NCI-H1694 (cell line): ENCODE measurements at regions not wholly inside any gene's neighbourhood (a gene's known extent, or its start where the extent isn't known, plus 50 kb on each side); places are given as distances from the start of the nearest gene placed in this dataset.

Experiments used
- DNase-seq: peaks from one replicate; lab custom pipeline; 2025; lab: John Stamatoyannopoulos, UW

DNA sequence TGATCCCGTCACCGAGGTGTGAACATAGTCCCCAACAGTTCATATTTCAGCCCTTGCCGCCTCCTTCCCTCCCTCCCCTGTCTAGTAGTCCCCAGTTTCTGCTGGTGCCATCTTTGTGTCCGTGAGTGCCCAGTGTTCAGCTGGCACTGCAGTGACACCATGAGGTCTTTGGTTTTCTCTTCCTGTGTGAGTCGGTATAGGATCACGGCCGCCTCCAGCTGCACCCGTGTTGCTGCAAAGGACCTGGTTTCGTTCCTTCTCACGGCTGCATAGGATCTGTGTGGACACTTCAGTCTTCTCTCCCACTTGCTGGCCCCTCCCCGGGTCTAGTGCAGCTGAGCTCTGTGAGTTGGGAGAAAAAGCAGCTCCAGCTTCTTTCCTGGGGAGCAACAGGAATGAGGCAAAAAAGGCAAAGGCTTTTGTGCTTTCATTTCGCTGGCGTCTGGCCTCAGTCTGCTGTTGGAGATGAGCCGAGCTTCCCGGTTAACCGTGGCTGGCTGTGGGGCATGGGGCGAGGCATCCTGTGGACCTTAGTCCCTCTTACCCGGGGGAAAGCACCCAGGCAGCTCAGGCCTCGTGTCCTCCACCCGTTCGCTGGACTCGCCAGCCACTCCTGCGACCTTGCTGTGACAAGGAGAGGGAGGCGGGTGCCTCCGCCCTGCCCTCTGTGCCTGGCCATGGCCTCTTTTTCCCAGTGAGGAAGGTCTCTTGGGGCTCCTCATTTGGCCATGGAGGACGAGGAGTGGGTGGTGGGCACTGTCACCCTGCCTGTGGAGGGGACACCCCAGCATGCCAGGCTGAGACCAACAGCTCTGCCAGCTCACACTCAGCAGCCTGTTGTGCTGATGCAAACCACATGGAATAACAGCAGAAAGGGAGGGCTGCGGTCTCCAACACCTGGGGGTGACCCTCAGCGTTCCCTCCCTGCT, 196.5 kb downstream of the TEX29 start:
- DNase-seq = no peak

DNA sequence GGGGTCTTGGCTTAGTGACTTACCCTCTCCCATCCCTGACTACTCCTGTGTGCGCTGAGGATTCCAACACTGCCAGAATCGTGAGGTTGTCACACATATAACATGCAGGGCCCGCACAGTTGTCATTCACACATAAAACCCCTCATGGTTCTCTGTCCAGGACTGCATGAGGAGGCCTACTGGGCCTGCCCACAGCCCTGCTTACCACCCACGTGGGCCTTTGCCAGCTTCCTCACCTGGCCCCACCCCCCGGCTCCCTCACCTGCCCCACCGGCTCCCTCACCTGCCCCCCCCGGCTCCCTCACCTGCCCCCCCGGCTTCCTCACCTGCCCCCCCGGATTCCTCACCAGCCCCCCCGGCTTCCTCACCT, 197.2 kb downstream of the TEX29 start:
- DNase-seq = no peak

- DNase-seq = no peak
These were observed 197.8 kb downstream of the TEX29 start for GRCh38 chr13:111518161-111518792.

DNA sequence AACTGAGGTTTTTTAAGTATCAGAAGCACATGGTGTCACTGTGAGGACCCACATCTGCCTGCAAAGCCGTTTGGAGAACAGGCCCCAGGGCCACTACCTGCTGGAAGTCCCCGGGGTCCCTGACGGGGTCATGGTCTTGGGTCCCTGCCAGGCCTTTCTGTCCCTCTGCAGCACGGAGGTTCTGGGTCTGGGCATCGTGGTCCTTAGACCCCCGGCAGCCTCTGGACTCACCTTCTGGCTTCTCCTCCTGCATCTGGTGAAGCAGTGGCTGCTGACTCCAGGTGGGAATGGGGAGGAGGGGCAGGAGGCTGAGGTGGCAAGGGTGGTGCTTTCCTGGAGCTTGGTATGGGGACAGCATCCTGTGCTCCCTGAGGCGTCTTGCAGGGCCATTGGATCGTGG, 198.6 kb downstream of the TEX29 start:
- DNase-seq = no peak

DNA sequence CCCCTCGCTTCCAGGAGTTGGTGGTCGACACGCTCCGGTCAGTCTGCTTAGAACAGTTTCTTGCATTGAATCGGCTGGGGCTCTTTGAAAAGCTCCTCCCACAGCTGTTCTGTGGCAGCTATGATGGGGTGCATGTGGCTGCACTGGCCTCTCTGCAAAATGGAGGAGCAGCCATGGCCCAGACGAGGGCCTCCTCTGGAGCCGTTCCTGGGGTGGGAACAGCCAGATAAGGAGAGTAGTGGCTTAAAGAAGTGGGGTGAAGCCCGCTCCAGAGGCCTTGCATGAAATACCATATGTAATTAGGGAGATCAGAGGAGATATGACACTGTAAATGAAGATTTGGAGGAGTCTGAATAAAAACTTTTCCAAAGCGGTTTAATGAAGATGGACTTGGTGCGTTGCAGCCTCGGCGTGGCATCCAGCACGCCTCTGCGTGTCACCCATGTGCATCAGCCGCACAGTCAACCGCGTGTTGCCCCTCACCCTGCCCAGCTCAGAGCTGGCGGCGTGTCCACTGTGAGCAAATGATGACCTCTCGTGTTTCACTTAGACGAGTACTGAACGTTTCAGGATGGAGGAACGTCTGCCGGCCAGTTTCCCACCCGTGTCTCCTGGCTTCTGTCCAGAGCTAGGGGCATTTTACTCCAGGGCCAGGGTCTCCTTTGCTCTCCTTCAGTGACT, 199.2 kb downstream of the TEX29 start:
- DNase-seq = no peak

GRCh38 chr13:111521030-111521429, 200.6 kb downstream of the TEX29 start:
- no peak for DNase-seq

DNA sequence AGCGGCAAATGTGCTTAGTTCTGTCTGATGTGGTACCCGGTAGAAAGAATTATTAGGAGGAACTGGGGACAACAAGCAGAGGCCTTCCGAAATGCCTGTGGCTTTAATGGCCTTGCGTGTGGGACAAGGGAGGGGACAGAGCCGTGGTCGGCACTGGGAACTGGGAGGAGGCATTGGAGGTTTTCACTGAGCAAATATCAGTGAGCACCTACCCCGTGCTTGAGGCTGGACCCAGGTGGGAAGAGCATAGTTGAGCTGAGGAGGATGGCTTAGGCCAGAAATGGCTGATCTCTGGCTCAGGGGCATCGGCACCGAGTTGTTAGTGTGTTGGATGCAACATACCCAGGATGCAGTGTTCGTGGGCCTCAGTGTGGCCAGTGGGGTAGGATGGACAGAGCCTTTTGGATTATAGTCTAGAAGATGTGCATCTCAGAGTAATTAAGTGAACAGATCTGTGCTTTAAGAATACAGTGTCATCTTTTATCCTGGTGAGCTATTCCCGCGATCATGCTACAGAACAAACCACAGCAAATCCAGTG, 201.3 kb downstream of the TEX29 start:
- no peak for DNase-seq

DNA sequence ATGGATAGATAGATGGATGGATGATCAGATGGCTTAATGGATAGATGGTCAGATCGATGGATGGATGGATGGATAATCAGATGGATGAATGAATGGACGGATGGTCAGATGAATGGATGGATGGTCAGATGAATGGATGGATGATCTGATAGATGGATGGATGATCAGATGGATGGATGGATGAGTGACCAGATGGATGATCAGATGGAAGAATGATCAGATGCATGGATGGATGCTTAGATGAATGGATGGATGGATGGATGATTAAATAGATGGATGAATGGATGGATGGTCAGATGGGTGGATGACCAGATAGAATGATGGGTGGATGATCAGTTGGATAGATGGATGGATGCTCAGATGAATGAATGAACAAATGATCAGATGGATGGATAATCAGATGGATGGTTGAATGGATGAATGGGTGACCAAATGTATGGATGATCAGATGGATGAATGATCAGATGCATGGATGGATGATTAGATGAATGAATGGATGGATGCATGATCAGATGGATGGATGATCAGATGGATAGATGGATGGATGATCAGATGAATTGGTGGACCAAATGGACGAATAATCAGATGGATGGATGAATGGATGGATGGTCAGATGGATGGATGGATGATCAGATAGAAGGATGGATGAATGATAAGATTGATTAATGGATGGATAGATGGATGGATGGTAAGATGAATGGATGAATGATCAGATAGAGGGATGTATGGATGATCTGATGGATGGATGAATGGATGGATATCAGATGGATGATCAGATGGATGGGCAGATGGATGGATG, 205.1 kb downstream of the TEX29 start:
- no peak for DNase-seq

DNA sequence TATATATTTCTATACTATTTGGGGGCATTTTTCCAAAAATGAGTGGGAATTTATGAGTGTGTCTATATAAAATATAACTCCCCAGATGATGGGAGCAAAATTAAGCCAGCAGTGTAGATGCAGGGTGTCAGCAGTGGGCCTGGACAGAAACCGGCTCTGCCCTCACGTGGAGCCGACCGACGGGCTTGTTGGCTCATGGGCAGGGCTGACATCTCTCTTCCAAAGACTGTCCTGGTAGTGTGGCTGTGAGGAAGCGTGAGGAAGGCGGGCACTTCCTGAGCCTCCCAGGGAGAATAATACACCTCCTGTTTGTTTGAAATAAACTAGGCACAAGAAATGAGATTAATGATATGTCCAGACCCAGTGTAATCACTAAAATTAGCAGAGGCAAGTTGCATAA, 206.5 kb downstream of the TEX29 start:
- no peak for DNase-seq

- no peak for DNase-seq
These were observed 207.3 kb downstream of the TEX29 start for GRCh38 chr13:111527614-111528229.

GRCh38 chr13:111528513-111528912, 208.1 kb downstream of the TEX29 start:
- DNase-seq = no peak

- DNase-seq = no peak
These were observed 209.9 kb downstream of the TEX29 start for GRCh38 chr13:111530137-111530870.

- peak; percentile 39 for DNase-seq
These were observed 211.1 kb downstream of the TEX29 start for GRCh38 chr13:111531505-111531904.

DNA sequence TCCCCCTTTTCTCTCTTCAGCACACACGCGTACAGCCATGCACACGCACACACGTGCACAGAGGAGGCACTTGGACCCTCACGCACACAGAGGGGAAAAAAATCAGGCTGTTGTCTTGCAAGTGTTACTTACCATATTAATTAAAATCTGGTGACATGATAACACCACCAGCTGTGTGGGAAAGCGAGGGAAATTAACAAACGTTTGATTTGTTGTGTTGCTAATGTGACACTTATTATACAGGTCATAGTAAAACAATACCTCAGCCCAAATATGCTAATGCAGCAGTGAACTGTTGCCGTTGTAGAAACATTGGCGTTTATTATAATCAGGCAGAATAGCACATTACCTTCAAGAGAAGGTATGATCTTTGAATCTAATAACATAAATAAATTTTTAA, 211.7 kb downstream of the TEX29 start:
- DNase-seq = no peak

DNA sequence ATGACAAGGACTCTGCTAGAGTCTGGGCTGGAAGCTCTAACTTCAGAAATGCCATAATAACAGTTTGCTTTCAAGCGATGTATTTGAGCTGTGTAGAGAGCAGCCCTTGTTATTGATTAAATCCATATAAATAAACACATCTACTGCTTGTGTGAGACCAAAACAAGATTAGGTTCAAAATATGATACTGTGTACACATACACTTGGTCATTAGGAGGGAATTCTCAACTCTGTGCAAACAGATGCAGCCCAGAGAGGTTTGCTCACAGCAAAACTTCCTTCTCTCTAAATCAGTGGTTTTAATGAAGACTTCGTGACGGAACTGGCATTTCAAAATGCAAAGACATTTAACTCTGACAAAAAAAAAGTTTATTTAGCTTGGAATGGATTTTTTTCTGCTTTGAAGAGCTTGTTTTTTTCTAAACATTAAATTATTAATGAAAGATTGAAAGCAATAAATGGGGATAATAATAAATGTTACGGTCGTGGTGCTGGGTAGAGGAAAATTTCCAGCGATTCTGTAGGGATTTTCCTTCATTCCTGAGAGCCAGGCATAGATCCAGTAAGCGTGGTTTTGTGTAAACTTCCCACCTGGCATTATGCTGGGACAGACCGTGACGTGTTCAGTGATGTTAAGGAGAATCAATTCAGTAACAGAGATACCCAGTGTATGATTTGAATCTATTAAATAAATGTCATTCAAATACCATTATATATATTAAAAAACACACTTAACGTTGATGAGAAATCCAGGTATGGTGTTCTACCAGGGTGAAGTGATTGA, 213.7 kb downstream of the TEX29 start:
- no peak for DNase-seq

DNA sequence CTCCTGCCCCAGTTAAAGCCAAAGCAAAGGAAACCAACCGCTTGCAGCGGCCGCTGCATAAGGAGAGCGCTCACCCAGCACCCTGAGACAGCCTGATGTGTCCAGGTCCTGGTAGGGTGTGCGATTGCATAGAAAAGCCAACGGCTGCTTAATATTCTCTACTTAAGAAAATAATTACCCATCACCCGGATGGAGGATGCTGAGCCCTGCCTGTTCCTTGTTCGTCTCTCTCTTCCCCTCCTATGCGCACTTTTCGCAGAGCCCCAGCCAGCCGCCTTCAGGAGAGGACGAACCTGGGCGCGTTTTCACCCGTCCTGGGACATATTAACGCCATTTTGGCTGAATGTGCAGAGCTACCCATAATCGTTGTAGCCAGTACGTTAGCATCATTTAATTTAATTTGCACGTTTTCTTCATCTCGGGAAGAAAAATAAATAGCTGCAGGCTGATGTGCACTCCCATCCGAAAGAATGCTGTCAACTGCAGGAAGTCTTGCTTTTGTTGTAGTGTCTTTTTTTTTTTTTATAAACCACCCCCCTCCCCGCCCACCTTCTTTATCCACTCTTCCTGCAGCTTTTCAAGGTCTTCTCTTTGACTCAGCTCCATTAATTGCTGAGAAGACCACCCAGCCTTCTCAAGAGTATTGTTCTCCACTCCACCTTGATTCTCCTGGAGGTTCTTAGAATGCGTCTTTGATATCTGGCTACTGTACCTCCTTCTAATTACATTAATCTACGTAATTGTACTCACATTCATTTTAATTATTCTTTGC, 214.5 kb downstream of the TEX29 start:
- DNase-seq = no peak

- no peak for DNase-seq
These were observed 215.0 kb downstream of the TEX29 start for GRCh38 chr13:111535523-111535811.

DNA sequence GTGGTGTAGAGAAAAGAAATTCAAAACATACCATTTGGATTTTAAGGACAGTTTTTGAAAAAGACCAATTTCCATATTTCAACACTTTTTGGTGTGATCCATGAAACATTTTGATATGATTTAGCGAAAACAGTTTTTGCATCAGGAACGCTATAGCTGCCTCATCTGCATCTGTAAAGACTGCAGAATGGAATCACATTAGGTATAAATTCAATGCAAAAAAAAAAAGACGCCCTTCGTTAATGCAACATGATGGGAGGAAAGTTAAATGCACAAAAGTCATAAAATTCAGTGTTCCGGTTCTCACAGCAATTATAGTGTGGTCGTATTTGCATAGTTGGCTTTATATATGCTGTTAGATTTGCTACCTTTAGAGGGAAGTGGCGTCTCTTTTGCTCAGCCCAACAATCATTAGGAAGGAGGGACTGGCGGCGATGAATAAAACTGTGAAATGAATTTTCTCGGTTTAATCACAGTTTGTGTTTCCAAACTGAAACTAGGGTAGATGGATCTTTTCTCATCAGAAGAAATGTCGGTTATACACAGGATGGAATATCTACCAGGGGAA, 215.7 kb downstream of the TEX29 start:
- DNase-seq = no peak

- DNase-seq = no peak
These were observed 216.8 kb downstream of the TEX29 start for GRCh38 chr13:111537115-111537728.
